ENCODE measurements at regions not wholly inside any gene's neighbourhood (a gene's known extent, or its start where the extent isn't known, plus 50 kb on each side); places are given as distances from the start of the nearest gene placed in this dataset.

DNA sequence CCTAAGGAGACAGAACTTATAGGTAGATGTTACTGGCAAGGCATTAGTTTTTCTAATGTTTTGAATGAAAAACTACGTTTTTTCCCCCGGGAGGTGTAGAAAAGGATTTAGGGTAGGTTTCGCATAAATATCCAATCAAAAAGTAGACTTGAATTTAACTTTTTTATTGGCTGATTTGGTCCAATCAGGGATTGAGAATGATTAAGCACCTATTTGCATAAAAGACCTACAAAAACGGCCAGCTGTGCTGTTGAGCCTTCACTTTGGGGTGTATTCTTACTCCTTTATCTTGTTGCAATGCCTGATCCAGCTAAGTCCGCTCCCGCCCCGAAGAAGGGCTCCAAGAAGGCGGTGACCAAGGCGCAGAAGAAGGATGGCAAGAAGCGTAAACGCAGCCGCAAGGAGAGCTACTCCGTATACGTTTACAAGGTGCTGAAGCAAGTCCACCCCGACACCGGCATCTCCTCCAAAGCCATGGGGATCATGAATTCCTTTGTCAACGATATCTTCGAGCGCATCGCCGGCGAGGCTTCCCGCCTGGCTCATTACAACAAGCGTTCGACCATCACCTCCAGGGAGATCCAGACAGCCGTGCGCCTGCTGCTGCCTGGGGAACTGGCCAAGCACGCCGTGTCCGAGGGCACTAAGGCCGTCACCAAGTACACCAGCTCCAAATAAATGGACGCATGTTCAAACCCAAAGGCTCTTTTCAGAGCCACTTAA is 113.5 kb upstream of the BTN3A2 start:
- peak in 1 of 2 donors; percentile 27 for TF ChIP-seq POLR2A (IDR thresholded peaks at IDR 0.05)
- TF ChIP-seq, protein P1, sequence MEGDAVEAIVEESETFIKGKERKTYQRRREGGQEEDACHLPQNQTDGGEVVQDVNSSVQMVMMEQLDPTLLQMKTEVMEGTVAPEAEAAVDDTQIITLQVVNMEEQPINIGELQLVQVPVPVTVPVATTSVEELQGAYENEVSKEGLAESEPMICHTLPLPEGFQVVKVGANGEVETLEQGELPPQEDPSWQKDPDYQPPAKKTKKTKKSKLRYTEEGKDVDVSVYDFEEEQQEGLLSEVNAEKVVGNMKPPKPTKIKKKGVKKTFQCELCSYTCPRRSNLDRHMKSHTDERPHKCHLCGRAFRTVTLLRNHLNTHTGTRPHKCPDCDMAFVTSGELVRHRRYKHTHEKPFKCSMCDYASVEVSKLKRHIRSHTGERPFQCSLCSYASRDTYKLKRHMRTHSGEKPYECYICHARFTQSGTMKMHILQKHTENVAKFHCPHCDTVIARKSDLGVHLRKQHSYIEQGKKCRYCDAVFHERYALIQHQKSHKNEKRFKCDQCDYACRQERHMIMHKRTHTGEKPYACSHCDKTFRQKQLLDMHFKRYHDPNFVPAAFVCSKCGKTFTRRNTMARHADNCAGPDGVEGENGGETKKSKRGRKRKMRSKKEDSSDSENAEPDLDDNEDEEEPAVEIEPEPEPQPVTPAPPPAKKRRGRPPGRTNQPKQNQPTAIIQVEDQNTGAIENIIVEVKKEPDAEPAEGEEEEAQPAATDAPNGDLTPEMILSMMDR (IDR thresholded peaks at IDR 0.05): no peak
